Cardiac muscle cell (in vitro differentiated cells and primary cell): ENCODE measurements at regions not wholly inside any gene's neighbourhood (a gene's known extent, or its start where the extent isn't known, plus 50 kb on each side); places are given as distances from the start of the nearest gene placed in this dataset.

Experiments used
- DNase-seq, 2 donors: peaks; one replicate each; pipeline versions ENCODE4 v3.0.0 to v3.0.0-alpha.2; 2010 to 2017; ENCODE audit warnings: low read depth in 1 of 2, low spot score in 1 of 2
- H3K27ac ChIP-seq: fragments of 200-600 bp; sonication (generic); 2 replicates; pipeline ENCODE4 v1.5.1; 2016
- H3K27me3 ChIP-seq: fragments of 200-600 bp; sonication (generic); 2 replicates; pipeline ENCODE4 v1.6.0; 2016; ENCODE audit warnings: control low read depth
- H3K36me3 ChIP-seq: fragments of 200-600 bp; sonication (generic); 2 replicates; pipeline ENCODE4 v1.5.1; 2016; ENCODE audit warnings: control low read depth
- H3K4me1 ChIP-seq: fragments of 200-600 bp; sonication (generic); 2 replicates; pipeline ENCODE4 v1.8.1; 2017; ENCODE audit warnings: low read depth, mild to moderate bottlenecking, mixed run types
- H3K4me3 ChIP-seq: fragments of 200-600 bp; sonication (generic); 2 replicates; pipeline ENCODE4 v1.5.1; 2016; ENCODE audit warnings: mild to moderate bottlenecking
- H3K9me3 ChIP-seq: fragments of 200-600 bp; sonication (generic); 2 replicates; pipeline ENCODE4 v1.5.1; 2017; ENCODE audit warnings: low read depth, mild to moderate bottlenecking, control low read depth
- TF ChIP-seq, protein P1 (sequence below): IDR thresholded peaks from 2 replicates; pipeline ENCODE4 v1.5.1; 2012; ENCODE audit warnings: low read depth, mild to moderate bottlenecking, low read length

DNA sequence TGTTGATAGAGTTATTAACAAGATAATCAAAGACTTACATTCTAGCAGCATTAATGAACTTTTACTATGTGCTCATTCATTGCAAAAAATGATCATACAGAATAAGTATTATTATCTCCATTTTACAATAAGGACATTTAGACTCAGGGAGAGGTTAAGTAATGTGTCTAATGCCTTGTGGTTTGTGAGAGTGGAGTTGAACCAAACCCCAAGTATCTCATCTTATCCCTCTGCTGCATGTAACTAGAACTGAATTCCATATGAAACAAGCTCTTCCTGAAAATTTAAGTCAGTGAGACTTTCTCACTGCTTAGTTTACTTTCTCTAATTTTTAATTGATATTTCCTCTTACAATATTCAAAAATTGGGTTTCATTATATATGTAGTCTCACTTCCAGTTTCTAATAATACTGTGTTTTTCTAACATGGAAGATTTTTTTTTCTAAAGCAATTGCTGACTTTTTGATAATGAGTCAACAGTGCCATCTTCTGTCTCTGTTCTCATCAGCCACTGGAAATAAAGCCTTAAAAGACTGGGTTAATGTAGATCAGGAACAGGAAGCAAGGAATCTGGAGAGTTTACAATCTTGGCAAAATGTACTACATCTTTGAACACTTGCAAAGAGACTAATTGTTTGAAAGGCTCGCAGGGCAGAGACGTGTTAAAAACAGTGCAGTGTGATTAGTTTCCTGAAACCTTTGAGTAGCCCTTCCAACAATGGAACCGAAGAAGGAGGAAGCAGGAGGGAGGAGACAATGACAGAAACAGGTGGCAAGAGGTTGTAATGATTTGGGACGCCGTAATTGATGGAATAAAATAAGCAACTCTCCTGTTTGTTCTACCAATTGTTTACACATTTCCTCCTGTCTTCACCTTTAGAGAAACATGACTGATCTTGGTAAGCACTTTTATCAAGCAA lies 567.6 kb downstream of the MRPL39 start:
- DNase-seq, result peak in 1 of 2 donors; percentile 27
- TF ChIP-seq, protein P1, sequence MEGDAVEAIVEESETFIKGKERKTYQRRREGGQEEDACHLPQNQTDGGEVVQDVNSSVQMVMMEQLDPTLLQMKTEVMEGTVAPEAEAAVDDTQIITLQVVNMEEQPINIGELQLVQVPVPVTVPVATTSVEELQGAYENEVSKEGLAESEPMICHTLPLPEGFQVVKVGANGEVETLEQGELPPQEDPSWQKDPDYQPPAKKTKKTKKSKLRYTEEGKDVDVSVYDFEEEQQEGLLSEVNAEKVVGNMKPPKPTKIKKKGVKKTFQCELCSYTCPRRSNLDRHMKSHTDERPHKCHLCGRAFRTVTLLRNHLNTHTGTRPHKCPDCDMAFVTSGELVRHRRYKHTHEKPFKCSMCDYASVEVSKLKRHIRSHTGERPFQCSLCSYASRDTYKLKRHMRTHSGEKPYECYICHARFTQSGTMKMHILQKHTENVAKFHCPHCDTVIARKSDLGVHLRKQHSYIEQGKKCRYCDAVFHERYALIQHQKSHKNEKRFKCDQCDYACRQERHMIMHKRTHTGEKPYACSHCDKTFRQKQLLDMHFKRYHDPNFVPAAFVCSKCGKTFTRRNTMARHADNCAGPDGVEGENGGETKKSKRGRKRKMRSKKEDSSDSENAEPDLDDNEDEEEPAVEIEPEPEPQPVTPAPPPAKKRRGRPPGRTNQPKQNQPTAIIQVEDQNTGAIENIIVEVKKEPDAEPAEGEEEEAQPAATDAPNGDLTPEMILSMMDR, result no peak
- no peaks in the 10 kb centered on the region for H3K27me3 ChIP-seq
- H3K4me1 ChIP-seq, result no peaks in the 10 kb centered on the region
- no peak overlapping the region for H3K4me3 ChIP-seq
- no peaks in the 10 kb centered on the region for H3K9me3 ChIP-seq
- no peaks in the 10 kb centered on the region for H3K36me3 ChIP-seq
- no peak overlapping the region for H3K27ac ChIP-seq

DNA sequence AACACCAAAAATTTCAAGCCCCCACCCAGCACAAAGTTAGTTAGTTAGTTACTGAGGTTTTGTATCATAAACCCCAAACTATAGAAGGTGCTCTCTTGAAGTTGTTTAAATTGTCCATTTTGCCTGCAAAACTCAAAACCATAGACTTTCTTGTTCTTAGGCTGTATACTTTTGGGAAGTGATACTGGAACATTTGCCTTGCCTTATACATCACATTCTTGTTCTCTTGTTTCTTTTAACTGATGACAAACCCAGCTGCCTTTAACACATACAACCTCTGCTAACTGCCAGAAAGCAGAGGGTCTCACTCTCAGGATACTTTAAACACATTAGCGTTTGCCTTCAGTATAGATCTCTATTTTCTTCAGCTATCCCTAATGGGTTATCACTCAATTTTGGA lies 570.5 kb downstream of the MRPL39 start:
- TF ChIP-seq, protein P1, result no peak
- H3K27ac ChIP-seq, result no peak overlapping the region
- DNase-seq, result no peak
- no peaks in the 10 kb centered on the region for H3K9me3 ChIP-seq
- H3K27me3 ChIP-seq, result no peaks in the 10 kb centered on the region
- H3K36me3 ChIP-seq, result no peaks in the 10 kb centered on the region
- no peaks in the 10 kb centered on the region for H3K4me1 ChIP-seq
- no peak overlapping the region for H3K4me3 ChIP-seq

DNA sequence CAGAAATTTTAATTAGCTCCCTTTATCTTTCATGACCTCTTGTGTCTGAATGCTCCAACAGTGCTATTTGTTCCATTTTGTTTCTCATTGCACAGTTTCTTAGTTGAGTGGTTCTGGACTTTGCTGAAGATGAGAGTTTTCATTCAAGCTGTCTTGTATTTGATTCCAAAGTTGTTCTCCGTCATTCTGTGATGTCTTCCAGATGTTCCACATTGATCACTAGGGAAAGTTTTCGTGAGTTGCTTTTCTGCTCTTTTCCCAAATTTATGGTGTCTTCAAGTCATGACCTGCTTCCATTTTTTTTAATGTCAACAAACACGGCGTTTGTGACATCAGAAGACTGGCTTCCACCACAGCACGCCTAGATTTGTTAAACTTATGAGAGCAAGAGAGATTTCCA lies 575.5 kb downstream of the MRPL39 start:
- Histone ChIP-seq H3K9me3 (no peaks in the 10 kb centered on the region), H3K36me3 (no peaks in the 10 kb centered on the region), H3K27me3 (no peaks in the 10 kb centered on the region), H3K4me3 (no peak overlapping the region), H3K27ac (no peak overlapping the region), H3K4me1 (no peaks in the 10 kb centered on the region)
- no peak for DNase-seq
- TF ChIP-seq, protein P1, result no peak

DNA sequence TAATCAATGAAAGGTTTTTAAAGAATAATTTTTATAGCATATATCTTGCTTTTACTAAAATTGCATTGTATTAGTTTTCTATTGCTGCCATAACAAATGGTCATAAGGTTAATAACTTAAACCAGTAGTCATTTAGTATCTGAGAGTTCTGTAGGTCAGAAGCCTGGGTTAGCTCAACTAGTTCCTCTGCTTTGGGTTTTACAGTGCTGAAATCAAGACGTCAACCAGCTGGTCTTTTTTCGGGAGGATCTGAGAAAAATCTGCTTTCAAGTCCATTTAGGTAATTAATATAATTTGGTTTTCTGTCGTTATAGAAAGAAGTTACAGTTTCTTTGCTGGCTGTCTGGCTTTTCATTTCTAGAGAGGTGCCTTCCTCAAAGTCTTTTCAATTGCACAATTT lies 577.7 kb downstream of the MRPL39 start:
- no peak overlapping the region for H3K4me3 ChIP-seq
- no peak overlapping the region for H3K27ac ChIP-seq
- H3K27me3 ChIP-seq, result no peaks in the 10 kb centered on the region
- DNase-seq, result no peak
- H3K9me3 ChIP-seq, result no peaks in the 10 kb centered on the region
- no peaks in the 10 kb centered on the region for H3K4me1 ChIP-seq
- TF ChIP-seq, protein P1, result no peak
- H3K36me3 ChIP-seq, result no peaks in the 10 kb centered on the region

DNA sequence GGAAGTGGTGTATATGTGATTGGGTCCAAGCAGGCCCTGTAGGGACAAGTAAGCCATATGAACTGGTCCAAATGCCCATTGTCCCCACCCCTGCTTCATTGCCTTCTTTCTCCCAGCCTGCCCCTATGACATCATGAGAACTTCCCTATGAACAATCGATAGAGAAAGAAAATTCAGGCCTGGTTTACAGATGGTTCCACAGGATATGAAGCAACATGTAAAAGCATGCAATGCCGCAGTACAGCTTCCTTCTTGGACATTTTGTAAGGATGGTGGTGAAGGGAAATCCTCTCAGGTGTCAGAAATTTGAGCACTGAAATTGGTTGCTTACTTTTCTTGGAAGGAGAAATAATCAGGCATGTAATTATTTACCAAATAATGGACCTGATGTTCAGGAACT lies 581.7 kb downstream of the MRPL39 start:
- no peaks in the 10 kb centered on the region for H3K9me3 ChIP-seq
- no peaks in the 10 kb centered on the region for H3K36me3 ChIP-seq
- no peak overlapping the region for H3K4me3 ChIP-seq
- no peak for DNase-seq
- H3K27ac ChIP-seq, result no peak overlapping the region
- no peaks in the 10 kb centered on the region for H3K4me1 ChIP-seq
- H3K27me3 ChIP-seq, result no peaks in the 10 kb centered on the region
- TF ChIP-seq, protein P1, result no peak
